Ishikawa (cell line): ENCODE measurements at regions not wholly inside any gene's neighbourhood (a gene's known extent, or its start where the extent isn't known, plus 50 kb on each side); places are given as distances from the start of the nearest gene placed in this dataset.

Experiments used
- CEBPB ChIP-seq: IDR thresholded peaks from 2 replicates; pipeline ENCODE4 v1.6.1; 2012
- CREB1 ChIP-seq: IDR thresholded peaks from 2 replicates; pipeline ENCODE4 v1.6.1; 2012; ENCODE audit warnings: low read depth
- EGR1 ChIP-seq: IDR thresholded peaks from 2 replicates; pipeline ENCODE4 v1.6.1; 2012
- EP300 ChIP-seq: IDR thresholded peaks from 2 replicates; pipeline ENCODE4 v1.6.1; 2012; ENCODE audit warnings: borderline replicate concordance
- FOXM1 ChIP-seq: IDR thresholded peaks from 2 replicates; pipeline ENCODE4 v1.6.1; 2012; ENCODE audit warnings: low read depth, borderline replicate concordance
- MAX ChIP-seq: IDR thresholded peaks from 2 replicates; pipeline ENCODE4 v1.6.1; 2012
- NFIC ChIP-seq: IDR thresholded peaks from 2 replicates; pipeline ENCODE4 v1.6.1; 2012
- RAD21 ChIP-seq: IDR thresholded peaks from 2 replicates; pipeline ENCODE4 v1.6.1; 2012; ENCODE audit warnings: low read depth
- REST ChIP-seq: IDR thresholded peaks from 2 replicates; pipeline ENCODE4 v1.6.1; 2012; ENCODE audit warnings: low read depth, mild to moderate bottlenecking
- TAF1 ChIP-seq: IDR thresholded peaks from 2 replicates; pipeline ENCODE4 v1.6.1; 2012; ENCODE audit warnings: low read depth, mild to moderate bottlenecking
- TCF12 ChIP-seq: IDR thresholded peaks from 2 replicates; pipeline ENCODE4 v1.6.1; 2012; ENCODE audit warnings: low read depth
- TEAD4 ChIP-seq: IDR thresholded peaks from 2 replicates; pipeline ENCODE4 v1.6.1; 2012
- USF1 ChIP-seq: IDR thresholded peaks from 2 replicates; pipeline ENCODE4 v1.6.1; 2012
- YY1 ChIP-seq: IDR thresholded peaks from 2 replicates; pipeline ENCODE4 v1.6.1; 2012; ENCODE audit warnings: low read depth
- ZBTB7A ChIP-seq: IDR thresholded peaks from 2 replicates; pipeline ENCODE4 v1.6.1; 2012; ENCODE audit warnings: low read depth

DNA sequence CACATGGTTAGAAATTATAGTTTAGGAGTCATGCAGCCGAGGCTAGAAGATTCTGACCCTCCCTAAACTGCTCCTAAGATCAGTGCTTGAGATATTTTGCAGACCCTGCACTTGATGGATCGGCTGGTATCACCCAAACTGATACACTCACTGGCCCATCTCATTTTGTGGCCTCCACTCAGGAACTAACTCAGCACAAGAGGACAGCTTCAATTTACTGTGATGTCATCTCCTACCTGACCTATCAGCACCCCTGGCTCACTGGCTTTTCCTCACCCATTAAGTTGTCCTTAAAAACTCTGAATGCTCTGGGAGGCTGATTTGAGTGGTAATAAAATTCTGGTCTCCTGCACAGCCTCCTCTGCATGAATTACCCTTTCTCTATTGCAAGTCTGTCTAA, 450.9 kb downstream of the PCDH10 start:
- TF ChIP-seq REST (no peak), YY1 (no peak), EGR1 (no peak), RAD21 (no peak), FOXM1 (no peak), TEAD4 (no peak), USF1 (no peak), CREB1 (no peak), MAX (no peak), TCF12 (no peak), TAF1 (no peak), NFIC (no peak), ZBTB7A (no peak), EP300 (no peak), CEBPB (no peak)

DNA sequence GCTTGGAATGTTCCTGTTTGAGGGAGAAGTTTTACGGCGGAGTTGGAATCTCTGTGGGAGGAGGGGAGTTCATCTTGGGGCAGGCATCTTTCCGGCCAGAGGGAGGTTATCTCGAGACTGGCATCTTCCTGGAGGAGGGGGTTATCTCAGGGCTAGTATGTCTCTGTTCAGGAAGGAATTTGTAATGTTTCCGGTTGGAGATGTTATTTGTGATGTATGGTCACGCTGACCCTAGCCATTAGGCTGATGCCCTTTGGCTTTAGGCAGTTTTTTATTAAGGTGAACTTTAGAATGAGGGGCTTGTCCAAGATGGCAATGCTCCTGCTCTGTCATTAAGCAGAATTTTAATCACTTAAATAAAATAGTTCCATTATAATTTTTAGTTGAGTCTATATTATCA, 449.7 kb downstream of the PCDH10 start:
- TF ChIP-seq TAF1 (no peak), EP300 (no peak), CREB1 (no peak)

DNA sequence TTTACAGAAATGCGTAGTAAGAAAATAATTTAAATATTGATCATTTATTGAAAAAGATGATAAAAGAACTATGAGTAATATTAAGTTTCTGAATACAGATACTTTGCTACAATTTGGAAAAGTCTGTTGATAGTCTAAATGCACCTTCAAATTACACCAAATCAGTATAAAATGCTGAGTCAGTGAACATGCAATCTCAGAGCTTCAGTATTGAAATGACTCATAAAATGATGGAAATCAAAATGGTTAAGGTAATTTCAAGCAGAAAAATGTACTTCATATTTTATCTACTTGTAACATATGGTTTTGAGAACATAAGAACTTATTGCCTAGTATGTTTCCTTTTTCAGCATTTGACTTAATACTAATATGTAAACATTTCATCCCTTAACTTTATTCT, 448.2 kb downstream of the PCDH10 start:
- no peak for TF ChIP-seq REST
- TF ChIP-seq YY1: no peak
- TF ChIP-seq FOXM1: no peak
- TF ChIP-seq TAF1: no peak
- TF ChIP-seq ZBTB7A: no peak
- TF ChIP-seq CREB1: no peak
- TF ChIP-seq EGR1: no peak
- no peak for TF ChIP-seq RAD21
- no peak for TF ChIP-seq MAX
- TF ChIP-seq TCF12: no peak
- TF ChIP-seq USF1: no peak

DNA sequence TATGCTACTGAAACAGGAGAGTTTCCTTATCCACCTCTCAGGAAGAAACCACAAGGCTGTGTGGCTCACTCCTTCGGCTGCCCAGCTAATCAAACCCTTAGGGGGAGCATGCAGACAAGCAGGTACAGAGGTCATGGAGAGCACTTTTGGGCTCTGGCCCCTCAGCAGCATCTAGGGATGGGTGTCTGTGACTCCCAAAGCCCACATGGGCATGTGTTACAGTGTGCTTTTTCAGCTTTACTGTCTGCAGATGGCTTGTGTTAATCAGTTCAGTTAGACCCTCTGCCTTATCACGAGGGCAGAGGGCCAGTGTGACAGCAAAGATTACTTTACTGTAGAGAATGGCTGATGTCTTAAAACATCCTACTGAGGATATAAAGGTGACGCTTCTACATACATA, 447.4 kb downstream of the PCDH10 start:
- no peak for TF ChIP-seq TAF1
- TF ChIP-seq CREB1: no peak
- TF ChIP-seq REST: no peak
- TF ChIP-seq RAD21: no peak
- no peak for TF ChIP-seq TEAD4
- TF ChIP-seq TCF12: no peak
- TF ChIP-seq NFIC: no peak
- no peak for TF ChIP-seq FOXM1
- TF ChIP-seq EGR1: no peak
- TF ChIP-seq USF1: no peak
- no peak for TF ChIP-seq EP300
- TF ChIP-seq YY1: no peak
- TF ChIP-seq CEBPB: no peak
- TF ChIP-seq ZBTB7A: no peak
- no peak for TF ChIP-seq MAX
